ENCODE measurements at regions not wholly inside any gene's neighbourhood (a gene's known extent, or its start where the extent isn't known, plus 50 kb on each side); places are given as distances from the start of the nearest gene placed in this dataset.

DNA sequence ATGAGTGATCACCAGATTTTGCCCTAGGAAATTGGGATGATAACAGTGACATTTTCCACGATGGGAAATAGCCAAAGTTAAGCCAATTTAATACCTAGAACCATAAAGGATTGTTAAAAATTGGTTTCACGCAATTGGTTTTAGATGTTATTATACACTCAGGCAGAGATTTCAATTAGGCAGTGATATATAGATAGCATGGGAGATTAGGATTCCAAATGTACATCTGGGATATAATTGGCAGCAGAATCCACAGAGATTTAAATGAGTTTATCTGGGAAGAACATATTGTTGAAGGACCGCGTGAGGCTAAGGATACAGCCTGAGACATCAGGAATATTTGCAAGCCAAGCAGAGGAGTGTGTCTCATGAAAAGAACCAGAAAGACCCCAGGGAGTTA, 351.6 kb downstream of the GPM6A start:
- TF ChIP-seq, protein P1, sequence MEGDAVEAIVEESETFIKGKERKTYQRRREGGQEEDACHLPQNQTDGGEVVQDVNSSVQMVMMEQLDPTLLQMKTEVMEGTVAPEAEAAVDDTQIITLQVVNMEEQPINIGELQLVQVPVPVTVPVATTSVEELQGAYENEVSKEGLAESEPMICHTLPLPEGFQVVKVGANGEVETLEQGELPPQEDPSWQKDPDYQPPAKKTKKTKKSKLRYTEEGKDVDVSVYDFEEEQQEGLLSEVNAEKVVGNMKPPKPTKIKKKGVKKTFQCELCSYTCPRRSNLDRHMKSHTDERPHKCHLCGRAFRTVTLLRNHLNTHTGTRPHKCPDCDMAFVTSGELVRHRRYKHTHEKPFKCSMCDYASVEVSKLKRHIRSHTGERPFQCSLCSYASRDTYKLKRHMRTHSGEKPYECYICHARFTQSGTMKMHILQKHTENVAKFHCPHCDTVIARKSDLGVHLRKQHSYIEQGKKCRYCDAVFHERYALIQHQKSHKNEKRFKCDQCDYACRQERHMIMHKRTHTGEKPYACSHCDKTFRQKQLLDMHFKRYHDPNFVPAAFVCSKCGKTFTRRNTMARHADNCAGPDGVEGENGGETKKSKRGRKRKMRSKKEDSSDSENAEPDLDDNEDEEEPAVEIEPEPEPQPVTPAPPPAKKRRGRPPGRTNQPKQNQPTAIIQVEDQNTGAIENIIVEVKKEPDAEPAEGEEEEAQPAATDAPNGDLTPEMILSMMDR (conservative IDR thresholded peaks at IDR 0.05; ENCODE audit: low read length): no peak
- no peak for TF ChIP-seq EZH2phosphoT487 (IDR thresholded peaks at IDR 0.05; ENCODE audit: borderline replicate concordance)
